ENCODE measurements at regions not wholly inside any gene's neighbourhood (a gene's known extent, or its start where the extent isn't known, plus 50 kb on each side); places are given as distances from the start of the nearest gene placed in this dataset.

DNA sequence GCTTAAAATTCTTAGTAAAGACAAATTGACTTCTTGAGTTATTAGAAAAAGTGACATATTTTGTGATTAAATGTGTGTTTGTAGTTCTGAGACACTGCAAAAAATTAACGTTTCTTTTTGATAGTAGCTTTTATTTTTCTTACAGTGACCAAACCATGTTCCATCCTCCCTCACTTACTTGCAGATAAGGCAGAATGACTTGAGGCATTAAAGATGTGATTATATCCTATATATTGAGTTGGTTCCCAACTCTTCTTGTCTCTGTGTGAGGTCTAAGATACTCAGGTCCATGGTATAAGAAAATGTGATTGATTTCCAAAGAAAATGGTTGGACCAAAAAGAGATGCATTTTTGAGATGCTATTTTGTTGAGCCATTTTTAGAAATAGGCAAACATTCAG is 238.3 kb upstream of the NR2F2 start:
- DNase-seq = no peak

DNA sequence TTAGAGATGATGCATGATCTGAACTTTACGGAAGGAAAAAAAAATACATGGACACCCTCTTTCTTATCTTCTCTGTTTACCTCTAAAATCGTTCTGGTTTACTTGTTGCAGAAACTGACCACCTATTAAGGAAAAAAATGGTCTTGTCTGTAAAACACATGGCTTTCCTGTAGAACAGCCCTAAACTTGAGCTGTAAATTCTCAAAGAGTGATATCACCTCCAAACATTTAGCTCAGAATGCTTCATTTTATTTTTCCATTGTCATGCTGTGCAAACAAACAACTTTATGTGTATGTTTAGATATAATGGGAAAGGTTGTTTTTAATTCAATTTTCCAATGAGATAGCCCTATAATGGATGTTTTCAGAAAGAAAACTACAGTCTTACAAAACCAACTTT is 237.4 kb upstream of the NR2F2 start:
- no peak for DNase-seq

DNA sequence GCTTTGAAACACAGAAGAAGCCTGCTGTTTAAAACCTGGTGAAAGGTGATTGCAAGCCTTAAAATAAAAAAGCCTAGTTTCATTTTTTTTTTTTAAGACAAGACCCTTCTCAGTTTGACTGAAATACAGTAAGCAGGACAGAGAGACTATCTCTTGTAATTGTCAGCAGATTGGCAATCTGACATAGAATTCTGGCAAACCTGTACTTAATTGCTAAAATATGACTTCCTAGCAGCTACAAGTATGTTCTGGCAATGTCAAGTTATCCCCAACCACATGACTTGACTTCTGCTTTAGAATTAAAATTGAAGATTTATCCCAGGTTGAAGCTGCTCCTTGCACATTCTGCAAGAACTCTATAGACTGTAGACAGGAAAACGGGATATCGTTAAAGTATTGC is 232.8 kb upstream of the NR2F2 start:
- no peak for DNase-seq

DNA sequence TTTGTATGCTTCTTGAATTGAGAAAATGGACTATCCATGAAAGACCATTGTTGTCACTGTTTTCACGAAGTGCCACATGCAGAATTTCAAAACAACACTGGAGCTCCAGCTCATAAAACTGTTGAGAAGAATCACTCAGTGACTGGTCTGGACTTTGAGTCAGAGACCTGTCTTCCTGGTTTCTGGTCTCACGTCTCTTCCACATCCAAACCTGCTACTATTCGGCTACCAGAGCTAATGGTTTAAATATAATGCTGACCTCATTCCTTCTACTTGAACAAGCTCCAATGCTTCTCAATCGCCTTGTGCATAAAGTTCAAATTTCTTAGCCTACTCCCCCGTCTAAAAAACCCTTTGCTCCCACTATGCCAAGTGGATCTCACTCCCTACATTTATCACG is 227.9 kb upstream of the NR2F2 start:
- no peak for DNase-seq

DNA sequence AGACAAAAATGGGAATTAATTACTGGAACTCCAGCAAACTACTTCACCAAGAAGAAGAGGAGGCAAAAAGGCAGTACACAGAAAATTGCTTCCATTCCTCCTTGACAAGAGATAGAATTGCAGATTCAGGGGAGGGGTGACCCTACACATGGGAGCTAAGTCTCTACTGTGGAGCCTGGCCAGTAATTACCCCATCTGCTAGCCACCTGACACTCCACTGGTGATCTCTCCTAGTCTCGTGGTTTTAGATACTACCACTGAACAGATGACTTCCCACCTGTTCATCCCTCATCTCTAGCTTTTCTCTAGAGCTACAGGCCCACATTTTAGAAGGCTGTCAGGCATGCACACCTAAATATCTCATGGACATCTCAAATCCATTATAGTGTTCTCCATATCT is 224.3 kb upstream of the NR2F2 start:
- DNase-seq = no peak

DNA sequence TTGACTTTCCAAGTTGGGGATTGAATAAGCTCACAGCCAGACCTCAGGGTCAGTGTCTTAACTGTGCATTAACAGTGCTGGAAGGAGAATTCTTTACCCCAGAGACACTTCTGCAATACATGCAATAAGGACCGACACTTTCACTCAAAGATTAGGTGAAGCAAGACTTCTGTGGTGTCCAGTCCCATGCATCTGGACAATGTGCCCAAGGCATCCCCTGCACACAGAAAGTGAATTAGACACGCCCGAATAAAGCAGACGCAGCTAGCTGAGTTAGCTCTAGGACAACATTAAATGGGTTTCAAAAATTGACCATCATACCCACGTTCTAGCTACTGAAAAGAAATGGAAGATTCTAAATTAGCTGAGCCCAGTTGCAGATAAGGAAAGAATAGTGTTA is 223.9 kb upstream of the NR2F2 start:
- no peak for DNase-seq

DNA sequence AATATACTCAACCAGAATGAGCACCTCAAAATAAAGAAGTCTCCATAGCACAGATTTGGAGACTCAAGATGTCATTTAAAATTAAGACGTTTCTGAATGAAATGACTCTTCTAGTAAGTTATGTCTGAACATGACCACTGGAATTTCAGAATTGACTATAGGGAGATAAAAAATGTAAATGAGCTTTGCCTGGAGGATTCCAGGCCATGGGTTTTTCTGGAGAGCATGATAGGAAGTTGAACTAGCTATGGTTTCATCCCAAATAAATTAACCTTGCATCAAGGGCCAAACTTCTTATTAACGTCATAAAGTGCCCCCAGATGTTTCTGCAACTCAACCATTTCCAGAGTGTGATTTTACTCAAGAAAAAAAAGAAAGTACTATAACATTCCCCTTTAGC is 222.6 kb upstream of the NR2F2 start:
- DNase-seq = no peak

DNA sequence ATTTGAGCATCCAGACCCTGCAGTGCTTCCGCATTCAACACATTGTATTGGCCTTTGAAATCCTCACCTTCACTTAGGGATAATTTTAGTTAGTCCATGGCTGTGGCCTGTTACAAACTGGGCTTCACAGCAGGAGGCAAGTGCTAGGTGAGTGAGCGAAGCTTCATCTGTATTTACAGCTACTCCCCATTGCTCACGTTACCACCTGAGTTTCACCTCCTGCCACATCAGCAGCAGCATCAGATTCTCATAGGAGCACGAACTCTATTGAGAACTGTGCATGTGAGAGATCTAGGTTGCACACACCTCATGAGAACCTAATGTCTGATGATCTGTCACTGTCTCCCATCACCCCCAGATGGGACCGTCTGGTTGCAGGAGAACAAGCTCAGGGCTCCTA is 222.1 kb upstream of the NR2F2 start:
- no peak for DNase-seq

DNA sequence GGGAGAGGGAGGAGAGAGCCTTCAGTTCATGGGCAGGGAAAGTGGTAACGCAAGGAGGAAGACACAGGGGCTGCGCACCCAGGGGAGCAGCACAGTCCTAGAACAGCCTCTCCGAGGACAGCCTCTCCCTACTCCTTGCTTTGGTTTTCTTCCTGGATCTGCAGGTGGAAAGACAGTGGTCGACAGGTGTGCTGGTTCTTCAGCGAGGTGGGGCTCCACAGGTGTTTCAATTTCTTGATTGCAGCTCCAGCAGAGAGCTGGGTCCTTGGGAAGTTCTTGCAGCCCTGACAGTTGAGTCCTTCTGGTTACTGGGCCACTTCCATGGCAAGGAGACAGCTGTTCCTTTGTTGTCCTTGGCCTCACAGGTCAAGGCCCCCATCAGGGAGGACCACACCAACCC is 220.7 kb upstream of the NR2F2 start:
- DNase-seq = no peak

DNA sequence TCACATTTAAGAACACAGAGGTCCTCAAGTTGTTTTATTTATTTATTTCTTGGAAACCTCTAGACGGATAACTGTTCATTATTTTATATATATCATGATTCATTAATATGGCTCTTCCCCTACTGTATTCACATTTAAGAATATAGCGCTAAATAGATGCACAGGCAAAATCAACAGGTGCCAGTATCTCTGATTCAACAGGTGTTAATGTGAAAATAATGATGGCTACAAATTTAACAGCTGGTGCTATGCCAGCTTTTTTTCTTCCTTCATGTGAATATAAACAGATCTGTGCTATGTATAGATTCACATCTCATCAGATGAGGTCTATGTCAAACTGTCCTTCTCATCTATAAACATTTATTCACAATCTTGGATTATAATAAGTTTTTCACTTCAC is 218.5 kb upstream of the NR2F2 start:
- no peak for DNase-seq

DNA sequence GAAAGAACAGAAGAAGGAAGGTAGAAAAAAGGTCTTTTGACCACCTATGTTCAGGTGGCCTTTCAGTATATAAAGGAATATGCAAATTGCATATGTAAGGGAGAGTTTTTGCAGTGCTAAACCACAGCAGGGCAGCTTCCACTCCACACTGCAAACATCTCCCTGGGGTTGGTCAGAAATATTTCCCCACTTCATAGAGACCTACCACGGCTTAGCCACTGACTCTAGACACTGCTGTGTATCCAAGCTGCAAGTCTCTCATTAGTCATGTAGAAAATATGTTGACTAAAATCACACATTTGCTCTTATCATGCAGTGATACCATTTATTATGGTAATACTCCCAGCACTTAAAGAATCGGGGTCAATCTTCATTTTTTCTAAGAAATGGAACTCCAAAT is 214.9 kb upstream of the NR2F2 start:
- no peak for DNase-seq

DNA sequence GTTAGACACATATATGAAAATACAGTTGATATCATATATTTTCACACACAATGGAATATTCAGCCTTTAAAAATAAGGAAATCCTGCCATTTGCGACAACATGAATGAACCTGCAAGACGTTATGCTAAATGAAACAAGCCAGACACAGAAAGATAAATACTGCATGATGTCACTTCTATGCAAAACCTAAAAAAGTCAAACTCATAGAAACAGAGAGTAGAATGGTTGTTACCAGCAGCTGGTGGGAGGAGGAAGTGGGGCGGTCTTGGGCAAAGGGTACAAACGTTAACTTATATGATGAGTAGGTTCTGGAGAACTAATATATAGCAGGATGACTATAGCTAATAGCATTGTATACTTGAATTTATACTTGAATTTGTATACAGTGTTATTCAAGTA is 213.2 kb upstream of the NR2F2 start:
- no peak for DNase-seq

DNA sequence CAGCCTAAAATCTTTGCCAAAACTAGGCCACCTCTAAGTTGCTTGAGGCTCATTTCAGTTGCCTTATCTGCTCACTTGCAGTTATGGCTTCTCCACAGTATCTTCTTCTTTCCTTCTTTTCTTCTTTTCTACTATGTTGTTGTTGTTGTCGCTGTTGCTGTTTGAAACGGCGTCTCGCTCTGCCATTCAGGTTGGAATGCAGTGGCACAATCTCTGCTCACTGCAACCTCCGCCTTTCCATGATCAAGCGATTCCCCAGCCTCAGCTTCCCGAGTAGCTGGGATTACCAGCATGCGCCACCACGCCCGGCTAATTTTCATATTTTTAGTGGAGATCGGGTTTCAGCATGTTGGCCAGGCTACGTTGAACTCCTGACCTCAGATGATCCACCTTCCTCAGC is 210.8 kb upstream of the NR2F2 start:
- DNase-seq = no peak

DNA sequence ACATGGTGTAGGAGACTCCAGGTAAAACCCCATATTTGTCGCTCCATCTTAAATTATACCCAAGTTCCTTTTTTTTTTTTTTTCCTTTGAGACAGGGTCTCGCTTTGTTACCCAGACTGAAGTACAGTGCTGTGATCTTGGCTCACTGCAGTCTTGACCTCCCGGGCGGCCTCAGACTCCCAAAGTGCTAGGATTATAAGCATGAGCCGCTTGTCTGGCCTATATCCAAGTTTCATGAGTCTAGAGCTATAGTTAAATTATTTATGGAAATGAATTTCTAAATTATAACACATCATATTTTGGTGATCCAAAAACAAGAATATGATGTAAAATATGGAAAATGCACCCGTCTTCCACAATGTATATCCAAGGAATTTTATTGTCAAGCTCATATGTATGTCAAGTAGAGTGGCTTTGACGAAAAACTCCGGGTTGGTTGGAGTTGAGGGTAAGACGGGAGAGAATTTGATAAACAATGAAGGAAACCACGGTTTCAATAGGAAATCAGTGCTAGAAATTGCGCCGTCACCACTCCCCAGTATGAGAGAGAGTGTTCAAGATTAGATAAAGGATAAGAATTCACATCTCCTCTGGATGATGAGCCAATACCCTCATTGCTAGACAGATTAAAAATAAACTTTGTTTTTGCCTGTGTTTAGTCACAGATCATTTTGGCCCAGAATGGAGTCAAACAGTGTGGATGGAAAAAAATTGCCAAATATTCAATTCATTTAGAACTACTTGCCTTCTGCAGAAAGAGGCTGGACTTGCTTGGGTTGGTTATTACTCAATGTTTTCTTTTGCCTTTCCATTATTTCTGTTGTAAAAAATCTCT is 209.2 kb upstream of the NR2F2 start:
- no peak for DNase-seq

DNA sequence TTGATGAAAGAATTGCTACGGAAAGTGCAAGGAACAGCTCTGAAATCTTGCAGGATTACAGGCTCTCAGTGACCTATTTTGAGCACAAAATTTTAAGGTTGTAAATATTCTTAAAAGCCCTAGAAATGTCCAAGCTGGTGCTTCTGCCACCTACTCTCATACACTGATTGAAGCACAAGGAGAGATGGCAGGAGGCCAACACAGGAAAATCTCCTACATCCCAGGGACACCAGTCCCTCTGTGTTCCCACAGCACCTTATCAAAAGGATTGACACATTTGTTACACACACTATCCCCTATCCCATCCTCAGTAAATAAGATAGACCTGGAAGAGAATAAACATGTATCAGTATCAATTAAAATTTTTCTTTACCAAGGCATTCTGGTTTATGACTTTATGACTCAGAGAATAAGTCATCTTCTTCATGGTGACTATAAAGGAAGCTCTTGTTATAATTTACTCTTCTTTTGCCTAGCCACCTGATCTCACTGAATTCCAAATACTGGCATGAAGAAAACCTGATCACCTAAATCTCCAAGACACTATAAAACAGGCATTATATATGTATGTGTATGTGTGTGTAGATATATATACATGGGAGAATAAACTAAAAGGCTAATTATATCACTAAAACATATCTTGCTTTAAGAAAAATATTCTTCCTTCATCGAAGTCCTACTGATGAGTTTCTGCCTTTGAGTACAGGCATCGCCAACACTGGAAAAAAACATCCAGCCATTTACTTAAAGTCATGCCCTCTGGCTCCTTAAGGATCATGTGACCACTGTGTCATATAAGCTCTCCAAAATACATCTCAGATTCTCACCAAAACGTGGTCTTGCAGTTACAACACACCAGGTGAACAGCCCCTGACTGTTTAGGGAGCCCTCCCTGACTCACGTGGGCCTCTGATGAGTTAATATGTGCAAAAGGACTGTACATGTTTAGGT is 208.1 kb upstream of the NR2F2 start:
- no peak for DNase-seq

DNA sequence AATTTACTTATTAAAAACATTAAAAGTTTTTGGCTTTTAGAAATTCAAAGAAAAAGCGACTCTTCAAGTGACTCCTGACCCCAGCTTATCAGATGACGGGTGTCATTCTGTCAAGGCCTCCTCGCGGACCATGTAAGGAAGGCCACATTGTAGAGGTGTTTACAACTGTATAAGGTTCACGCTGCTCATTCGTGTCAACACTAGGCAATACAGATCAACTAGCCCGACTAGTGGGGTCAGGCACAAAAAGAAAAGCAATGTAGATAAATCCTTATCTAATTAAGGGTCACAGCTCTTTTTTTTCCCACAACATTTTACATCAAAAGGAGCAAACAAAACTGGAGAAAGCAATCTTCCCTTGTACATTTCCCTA is 207.5 kb upstream of the NR2F2 start:
- no peak for DNase-seq

DNA sequence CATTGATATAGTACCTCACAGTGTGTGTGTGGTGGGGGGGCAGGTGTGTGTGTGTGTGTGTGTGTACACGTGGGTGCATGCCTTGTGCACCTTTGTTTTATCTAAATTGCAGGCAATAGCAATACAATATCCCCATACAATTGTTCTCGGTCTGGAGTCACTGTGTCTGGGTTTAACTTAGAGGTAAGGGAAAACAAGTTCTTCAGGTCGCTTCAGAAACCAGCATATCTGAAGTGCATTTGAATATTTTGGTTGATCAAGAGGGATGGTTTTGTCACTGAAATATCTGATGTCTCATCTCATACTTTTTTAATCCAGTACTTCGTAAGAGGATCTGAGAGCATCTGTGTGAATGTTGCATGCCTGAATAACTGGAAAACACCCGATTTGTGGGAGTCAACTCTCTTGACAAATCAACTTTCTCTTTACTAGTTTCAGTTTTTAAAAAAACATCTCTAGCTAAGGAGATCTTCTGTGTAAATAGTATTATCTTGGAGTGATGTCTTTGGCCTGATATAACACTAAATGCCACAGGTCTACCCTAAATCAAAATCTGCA is 206.8 kb upstream of the NR2F2 start:
- no peak for DNase-seq

DNA sequence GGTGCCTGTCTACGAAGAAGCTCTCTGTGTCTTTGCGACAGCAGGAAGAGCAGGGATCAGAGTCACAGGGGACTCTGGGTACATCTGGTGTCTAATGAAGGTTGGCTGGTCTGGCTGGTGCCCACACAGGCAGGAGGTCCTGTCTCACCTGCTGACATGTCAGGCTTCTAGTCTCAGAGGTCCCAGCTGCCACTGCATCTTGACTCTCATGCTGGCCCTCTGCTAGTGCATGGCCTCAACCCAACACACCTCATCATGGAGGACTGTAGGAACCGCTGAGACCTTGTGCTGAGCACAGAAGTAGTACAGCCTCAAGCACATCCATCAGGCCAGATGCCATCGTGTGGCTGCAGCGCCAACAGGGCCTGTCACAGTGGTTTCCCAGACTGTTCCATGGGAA is 206.1 kb upstream of the NR2F2 start:
- no peak for DNase-seq

DNA sequence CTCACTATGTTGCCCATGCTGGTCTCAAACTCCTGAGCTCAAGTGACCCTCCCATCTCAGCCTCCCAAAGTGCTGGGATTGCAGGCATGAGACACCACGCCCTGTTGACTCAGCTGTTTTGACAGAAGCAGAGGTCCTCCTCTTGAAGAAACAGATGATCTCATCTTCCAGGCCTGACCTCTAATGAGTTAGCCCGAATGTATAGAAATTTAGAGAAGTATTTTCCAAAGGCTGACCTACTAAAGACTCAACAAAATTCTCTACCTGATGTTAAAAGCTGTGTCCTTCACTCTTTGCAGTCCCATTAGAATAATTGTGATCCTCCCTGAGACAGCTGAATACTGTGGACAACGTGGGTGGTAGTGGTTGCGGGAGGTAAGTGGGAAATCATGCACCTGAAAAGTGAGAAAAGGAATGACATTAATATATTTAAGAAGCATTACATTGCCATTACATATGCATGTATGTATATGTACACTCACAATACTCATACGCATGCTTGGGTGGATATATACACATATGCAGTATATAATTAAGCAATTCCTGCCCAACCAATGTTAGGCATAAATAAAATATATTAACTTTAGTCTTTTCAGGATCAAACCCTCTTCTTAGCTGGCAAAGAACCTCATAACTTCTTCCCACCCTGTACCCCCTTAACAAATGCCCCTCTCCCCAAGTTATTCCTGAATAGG is 204.6 kb upstream of the NR2F2 start:
- DNase-seq = no peak

DNA sequence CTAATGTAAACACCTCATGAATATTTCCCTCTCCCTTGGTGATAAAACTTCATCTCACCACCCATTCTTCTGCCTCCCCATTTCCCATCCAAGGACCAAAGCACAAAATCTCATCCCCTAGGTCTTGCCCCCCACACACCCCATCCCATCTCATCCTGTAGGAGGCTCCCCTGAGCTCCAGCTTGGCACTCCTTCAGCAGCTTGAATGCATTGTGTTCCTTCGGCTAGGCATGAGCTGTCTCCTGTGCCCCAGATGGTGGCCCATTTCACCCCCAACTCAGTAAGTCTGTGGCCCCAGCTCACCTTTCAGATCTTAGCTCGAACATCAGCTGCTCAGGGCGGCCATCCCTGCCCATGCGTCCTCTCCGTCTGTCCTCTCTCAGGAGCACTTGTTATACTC is 203.6 kb upstream of the NR2F2 start:
- no peak for DNase-seq

DNA sequence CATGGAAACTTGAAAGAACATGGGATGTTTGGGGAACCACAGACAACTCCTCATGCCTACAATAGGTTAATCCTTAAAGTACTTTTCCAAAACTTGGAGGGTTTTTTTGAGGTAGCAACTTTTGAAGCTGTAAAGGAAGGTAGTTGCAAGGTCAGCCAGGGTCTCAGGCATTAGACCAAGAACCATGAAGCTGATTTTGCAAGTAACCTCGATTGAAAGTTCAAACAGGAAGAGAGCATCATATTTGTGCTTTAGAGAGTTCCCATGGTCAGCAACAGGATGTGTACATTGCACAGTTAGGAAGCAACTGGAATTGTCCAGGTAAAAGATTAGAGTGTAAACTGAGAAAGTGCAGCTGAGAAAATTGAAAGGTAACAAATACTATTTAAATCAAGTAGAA is 199.8 kb upstream of the NR2F2 start:
- no peak for DNase-seq

DNA sequence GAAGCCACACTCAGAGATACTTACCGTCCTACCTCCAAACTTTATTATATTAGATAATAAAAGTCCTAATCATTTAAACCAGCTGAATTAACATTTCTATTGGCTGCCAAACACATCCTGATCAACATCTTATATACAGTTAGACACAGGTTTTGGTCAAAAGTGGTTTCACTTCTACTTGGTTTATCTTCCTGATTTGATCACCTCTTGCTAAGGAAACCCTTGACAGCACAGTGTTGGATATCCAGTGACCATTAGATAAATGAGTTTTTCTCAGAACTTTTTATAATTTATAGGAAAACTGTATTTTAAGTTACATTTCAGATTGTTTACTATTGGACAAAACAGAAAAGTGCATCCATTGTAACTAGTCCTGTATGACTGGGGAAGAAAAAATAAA is 198.4 kb upstream of the NR2F2 start:
- DNase-seq = no peak
